ENCODE measurements at regions not wholly inside any gene's neighbourhood (a gene's known extent, or its start where the extent isn't known, plus 50 kb on each side); places are given as distances from the start of the nearest gene placed in this dataset.

- Histone ChIP-seq H3K27me3 (no peaks in the 10 kb centered on the region), H3K36me3 (no peaks in the 10 kb centered on the region), H3K4me1 (no peaks in the 10 kb centered on the region), H3K27ac (no peak overlapping the region), H3K9me3 (no peaks in the 10 kb centered on the region), H3K4me3 (no peak overlapping the region)
- in situ Hi-C loops (cut with MboI; ENCODE audit: low sequenced_read_pairs in 4 of 4): no loop called here
- DNase-seq (no peak), ATAC-seq (no peak)
- intact Hi-C loops (cut with DNase I; ENCODE audit: low total_unique reads): no loop called here
- TF ChIP-seq POLR2A (IDR thresholded peaks at IDR 0.05): no peak
These were observed 281.2 kb upstream of the RGMB start for GRCh38 chr5:98492258-98492657.

- intact Hi-C loops (cut with DNase I; ENCODE audit: low total_unique reads) (no loop called here), in situ Hi-C loops (cut with MboI; ENCODE audit: low sequenced_read_pairs in 4 of 4) (no loop called here)
- no peaks in the 10 kb centered on the region for H3K27me3 ChIP-seq
- TF ChIP-seq POLR2A (IDR thresholded peaks at IDR 0.05): no peak
- TF ChIP-seq CTCF (IDR thresholded peaks at IDR 0.05 in 4 of 5, conservative IDR thresholded peaks at IDR 0.05 in 1 of 5): no peak
- H3K4me3 ChIP-seq: no peak overlapping the region
- no peaks in the 10 kb centered on the region for H3K4me1 ChIP-seq
- no peak overlapping the region for H3K27ac ChIP-seq
- no peak for ATAC-seq
- no peak for DNase-seq
- H3K9me3 ChIP-seq: no peaks in the 10 kb centered on the region
- H3K36me3 ChIP-seq: no peaks in the 10 kb centered on the region
These were observed 276.0 kb upstream of the RGMB start for GRCh38 chr5:98497418-98497817.

- TF ChIP-seq CTCF (IDR thresholded peaks at IDR 0.05 in 4 of 5, conservative IDR thresholded peaks at IDR 0.05 in 1 of 5) (no peak), POLR2A (IDR thresholded peaks at IDR 0.05) (no peak)
- no peak overlapping the region for H3K4me3 ChIP-seq
- no peaks in the 10 kb centered on the region for H3K4me1 ChIP-seq
- intact Hi-C loops (cut with DNase I; ENCODE audit: low total_unique reads) (no loop called here), in situ Hi-C loops (cut with MboI; ENCODE audit: low sequenced_read_pairs in 4 of 4) (no loop called here)
- ATAC-seq (no peak), DNase-seq (no peak)
- H3K36me3 ChIP-seq: no peaks in the 10 kb centered on the region
- H3K27ac ChIP-seq: no peak overlapping the region
- H3K27me3 ChIP-seq: no peaks in the 10 kb centered on the region
- H3K9me3 ChIP-seq: no peaks in the 10 kb centered on the region
These were observed 275.4 kb upstream of the RGMB start for GRCh38 chr5:98498028-98498427.

- no peak for ATAC-seq
- no peak for DNase-seq
- no peaks in the 10 kb centered on the region for H3K9me3 ChIP-seq
- no peaks in the 10 kb centered on the region for H3K36me3 ChIP-seq
- no peak overlapping the region for H3K4me3 ChIP-seq
- no peaks in the 10 kb centered on the region for H3K27me3 ChIP-seq
- TF ChIP-seq CTCF (IDR thresholded peaks at IDR 0.05 in 4 of 5, conservative IDR thresholded peaks at IDR 0.05 in 1 of 5) (no peak), POLR2A (IDR thresholded peaks at IDR 0.05) (no peak)
- in situ Hi-C loops (cut with MboI; ENCODE audit: low sequenced_read_pairs in 4 of 4) (no loop called here), intact Hi-C loops (cut with DNase I; ENCODE audit: low total_unique reads) (no loop called here)
- H3K27ac ChIP-seq: no peak overlapping the region
- H3K4me1 ChIP-seq: no peaks in the 10 kb centered on the region
These were observed 273.6 kb upstream of the RGMB start for GRCh38 chr5:98499892-98500291.

GRCh38 chr5:98500811-98501210 is 272.7 kb upstream of the RGMB start:
- Histone ChIP-seq H3K36me3 (no peaks in the 10 kb centered on the region), H3K27me3 (no peaks in the 10 kb centered on the region), H3K27ac (no peak overlapping the region), H3K4me3 (no peak overlapping the region), H3K9me3 (no peaks in the 10 kb centered on the region), H3K4me1 (no peaks in the 10 kb centered on the region)
- DNase-seq (no peak), ATAC-seq (no peak)
- in situ Hi-C loops (cut with MboI; ENCODE audit: low sequenced_read_pairs in 4 of 4): no loop called here
- TF ChIP-seq CTCF (IDR thresholded peaks at IDR 0.05 in 4 of 5, conservative IDR thresholded peaks at IDR 0.05 in 1 of 5) (no peak), POLR2A (IDR thresholded peaks at IDR 0.05) (no peak)
- intact Hi-C loops (cut with DNase I; ENCODE audit: low total_unique reads): no loop called here

Measured in gastrocnemius medialis (tissue), 4 donors.